22Rv1 (cell line): ENCODE measurements at regions not wholly inside any gene's neighbourhood (a gene's known extent, or its start where the extent isn't known, plus 50 kb on each side); places are given as distances from the start of the nearest gene placed in this dataset.

Experiments
- CTCF ChIP-seq: fragments of 450-650 bp; IDR thresholded peaks from 2 replicates; pipeline ENCODE4 v1.5.1; 2017; ENCODE audit warnings: mild to moderate bottlenecking
- ZFX ChIP-seq: fragments of 450-650 bp; IDR thresholded peaks from 2 replicates; pipeline ENCODE4 v1.6.1; 2017; ENCODE audit warnings: antibody characterized with exemption, borderline replicate concordance

GRCh38 chr12:88994971-88995370 lies 357.3 kb downstream of the DUSP6 start:
- TF ChIP-seq CTCF (no peak), ZFX (no peak)
